WTC11 (cell line): ENCODE measurements at regions not wholly inside any gene's neighbourhood (a gene's known extent, or its start where the extent isn't known, plus 50 kb on each side); places are given as distances from the start of the nearest gene placed in this dataset.

Experiments used
- ATAC-seq: fragments of 200-7000 bp; cut with Tn5 transposase; 2 replicates; pipeline ENCODE4 v1.10.0; 2021; ENCODE audit warnings: mild to moderate bottlenecking, moderate library complexity
- CTCF ChIA-PET: fragments of 300-600 bp; sonication (Branson Sonifier 250); formaldehyde crosslinking; loops from one replicate; lab custom pipeline; 2021; ENCODE audit warnings: antibody characterized with exemption; lab: Charles Lee
- POLR2A ChIA-PET: fragments of 350-600 bp; sonication (Branson Sonifier 250); formaldehyde crosslinking; loops from one replicate; lab custom pipeline; 2021; ENCODE audit warnings: antibody characterized with exemption; lab: Charles Lee
- DNase-seq: peaks from one replicate; pipeline ENCODE4 v3.0.0; 2021; ENCODE audit warnings: low spot score
- H3K27ac Mint-ChIP-seq: 2 replicates; pipeline ENCODE4 v1.8.0; 2021; ENCODE audit warnings: mixed read lengths
- H3K27me3 Mint-ChIP-seq: 2 replicates; pipeline ENCODE4 v1.8.0; 2021; ENCODE audit warnings: low read depth, mild to moderate bottlenecking, moderate library complexity, mixed read lengths
- H3K36me3 Mint-ChIP-seq: 2 replicates; pipeline ENCODE4 v1.8.0; 2021; ENCODE audit warnings: mixed read lengths
- H3K4me1 Mint-ChIP-seq: 2 replicates; pipeline ENCODE4 v1.8.0; 2022; ENCODE audit warnings: mixed read lengths
- H3K4me3 Mint-ChIP-seq: 2 replicates; pipeline ENCODE4 v1.8.0; 2021; ENCODE audit warnings: mild to moderate bottlenecking, moderate library complexity, mixed read lengths
- H3K9me3 Mint-ChIP-seq: 2 replicates; pipeline ENCODE4 v1.8.0; 2021; ENCODE audit warnings: mixed read lengths
- EMX1 ChIP-seq: fragments of 250-450 bp; sonication (Bioruptor Pico); IDR thresholded peaks from 2 replicates; pipeline ENCODE4 v1.8.0; 2021; ENCODE audit warnings: mild to moderate bottlenecking
- GABPB1 ChIP-seq: sonication (generic); formaldehyde crosslinking; IDR thresholded peaks from 2 replicates; pipeline ENCODE4 v1.8.1; 2023; ENCODE audit warnings: mild to moderate bottlenecking, missing genetic modification reagents
- HMGA2 ChIP-seq: fragments of 250-450 bp; sonication (Bioruptor Pico); IDR thresholded peaks from 2 replicates; pipeline ENCODE4 v1.4.0; 2021; ENCODE audit warnings: mild to moderate bottlenecking, moderate library complexity
- IRF2 ChIP-seq: sonication (generic); formaldehyde crosslinking; IDR thresholded peaks from 2 replicates; pipeline ENCODE4 v1.8.0; 2022; ENCODE audit warnings: low read depth, missing genetic modification reagents, borderline replicate concordance
- JUN ChIP-seq: sonication (generic); formaldehyde crosslinking; IDR thresholded peaks from 2 replicates; pipeline ENCODE4 v1.8.0; 2023; ENCODE audit warnings: mild to moderate bottlenecking, missing genetic modification reagents
- NFYB ChIP-seq: sonication (generic); formaldehyde crosslinking; conservative IDR thresholded peaks from 2 replicates; pipeline ENCODE4 v1.8.0; 2022; ENCODE audit warnings: low read depth, missing genetic modification reagents
- TEAD1 ChIP-seq: sonication (generic); formaldehyde crosslinking; IDR thresholded peaks from 2 replicates; pipeline ENCODE4 v1.8.0; 2022; ENCODE audit warnings: mild to moderate bottlenecking, missing genetic modification reagents
- ZBTB21 ChIP-seq: sonication (generic); formaldehyde crosslinking; IDR thresholded peaks from 2 replicates; pipeline ENCODE4 v1.8.1; 2023; ENCODE audit warnings: mild to moderate bottlenecking, missing genetic modification reagents, borderline replicate concordance
- TF ChIP-seq, protein P1 (sequence below): sonication (generic); formaldehyde crosslinking; conservative IDR thresholded peaks from 2 replicates; pipeline ENCODE4 v1.8.1; 2023; ENCODE audit warnings: mild to moderate bottlenecking, low read depth, missing genetic modification reagents, moderate library complexity
- TF ChIP-seq, protein P2 (sequence below): sonication (generic); formaldehyde crosslinking; IDR thresholded peaks from 2 replicates; pipeline ENCODE4 v1.8.0; 2022; ENCODE audit warnings: mild to moderate bottlenecking, missing genetic modification reagents
- TF ChIP-seq, protein P3 (sequence below): sonication (generic); formaldehyde crosslinking; IDR thresholded peaks from 2 replicates; pipeline ENCODE4 v1.8.0; 2022; ENCODE audit warnings: mild to moderate bottlenecking, missing genetic modification reagents
- TF ChIP-seq, protein P4 (sequence below): sonication (generic); formaldehyde crosslinking; IDR thresholded peaks from 2 replicates; pipeline ENCODE4 v1.8.1; 2023; ENCODE audit warnings: mild to moderate bottlenecking, moderate library complexity, missing genetic modification reagents
- TF ChIP-seq, protein P5 (sequence below): fragments of 250-450 bp; sonication (Bioruptor Pico); IDR thresholded peaks from 2 replicates; pipeline ENCODE4 v1.9.0; 2021; ENCODE audit warnings: mild to moderate bottlenecking

DNA sequence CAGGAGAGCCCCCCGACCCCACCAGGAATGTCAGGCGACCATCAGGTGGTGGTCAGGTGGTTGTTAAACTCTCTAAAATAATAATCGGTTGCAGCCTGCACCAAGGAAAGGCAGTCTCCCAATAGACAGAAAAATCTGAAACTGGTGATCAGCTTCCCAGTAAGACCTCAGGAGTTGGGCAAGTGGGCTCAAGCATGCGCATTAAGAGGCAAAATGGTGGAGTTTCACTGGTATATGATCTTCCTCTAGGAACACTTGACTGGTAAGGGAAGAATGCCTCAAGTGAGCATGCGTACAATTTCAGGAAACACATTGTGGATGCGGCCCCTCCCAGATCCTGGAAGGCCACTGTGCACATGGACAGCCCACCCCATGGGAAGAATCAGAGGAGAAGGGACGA is 619.9 kb downstream of the TYW1 start (continued):
- TF ChIP-seq, protein P1, sequence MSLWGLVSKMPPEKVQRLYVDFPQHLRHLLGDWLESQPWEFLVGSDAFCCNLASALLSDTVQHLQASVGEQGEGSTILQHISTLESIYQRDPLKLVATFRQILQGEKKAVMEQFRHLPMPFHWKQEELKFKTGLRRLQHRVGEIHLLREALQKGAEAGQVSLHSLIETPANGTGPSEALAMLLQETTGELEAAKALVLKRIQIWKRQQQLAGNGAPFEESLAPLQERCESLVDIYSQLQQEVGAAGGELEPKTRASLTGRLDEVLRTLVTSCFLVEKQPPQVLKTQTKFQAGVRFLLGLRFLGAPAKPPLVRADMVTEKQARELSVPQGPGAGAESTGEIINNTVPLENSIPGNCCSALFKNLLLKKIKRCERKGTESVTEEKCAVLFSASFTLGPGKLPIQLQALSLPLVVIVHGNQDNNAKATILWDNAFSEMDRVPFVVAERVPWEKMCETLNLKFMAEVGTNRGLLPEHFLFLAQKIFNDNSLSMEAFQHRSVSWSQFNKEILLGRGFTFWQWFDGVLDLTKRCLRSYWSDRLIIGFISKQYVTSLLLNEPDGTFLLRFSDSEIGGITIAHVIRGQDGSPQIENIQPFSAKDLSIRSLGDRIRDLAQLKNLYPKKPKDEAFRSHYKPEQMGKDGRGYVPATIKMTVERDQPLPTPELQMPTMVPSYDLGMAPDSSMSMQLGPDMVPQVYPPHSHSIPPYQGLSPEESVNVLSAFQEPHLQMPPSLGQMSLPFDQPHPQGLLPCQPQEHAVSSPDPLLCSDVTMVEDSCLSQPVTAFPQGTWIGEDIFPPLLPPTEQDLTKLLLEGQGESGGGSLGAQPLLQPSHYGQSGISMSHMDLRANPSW = no peak
- TF ChIP-seq, all 79 proteins: peak for 0

DNA sequence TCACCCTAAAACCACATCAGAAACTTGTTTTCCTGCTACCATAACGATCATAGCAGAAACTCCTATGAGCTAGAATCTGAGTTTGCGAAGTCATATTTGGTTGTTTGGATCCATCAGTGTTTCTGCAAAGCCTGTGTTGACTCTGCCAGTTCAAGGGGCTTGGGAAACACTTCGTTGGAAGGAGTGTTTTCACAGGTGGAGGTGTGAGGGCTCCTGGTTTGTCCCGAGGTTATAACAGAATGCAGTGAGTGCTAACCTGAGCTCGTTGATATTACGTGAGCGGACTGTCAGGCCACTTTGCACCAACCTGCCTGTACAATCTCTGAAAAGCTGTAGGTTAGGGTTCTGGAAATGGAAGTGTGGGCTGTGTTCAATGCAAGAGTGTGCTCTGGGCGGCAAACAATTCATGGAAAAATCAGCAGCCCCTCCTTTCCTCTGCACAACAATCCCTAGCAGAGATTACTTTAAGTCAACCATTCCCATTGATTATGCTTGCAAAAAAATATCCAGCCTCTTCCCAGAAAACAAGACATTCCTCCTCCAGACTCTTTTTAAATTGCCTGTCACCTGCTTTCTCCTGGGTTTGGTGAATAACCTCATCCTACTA is 622.0 kb downstream of the TYW1 start:
- POLR2A ChIA-PET = interaction anchor here (0.6 kb wide), 1 partner anchor 316 kb away, joined by 3 read pairs; no protein-coding TSS in a partner anchor
- H3K36me3 Mint-ChIP-seq = no peaks in the 10 kb centered on the region
- H3K9me3 Mint-ChIP-seq = peaks cover 10% of the 10 kb centered on the region; the same call in 1 of the 2 replicates
- peaks cover 42% of the 10 kb centered on the region for H3K4me1 Mint-ChIP-seq
- no peak for DNase-seq
- no peak overlapping the region for H3K27ac Mint-ChIP-seq
- no peak overlapping the region for H3K4me3 Mint-ChIP-seq
- ATAC-seq = no peak
- CTCF ChIA-PET = interaction anchor here (1.3 to 2.1 kb wide), 3 partner anchors 134 to 247 kb away, joined by 4 to 5 read pairs (median 4); no protein-coding TSS in a partner anchor
- peaks cover 31% of the 10 kb centered on the region for H3K27me3 Mint-ChIP-seq
- TF ChIP-seq HMGA2 = no peak
- TF ChIP-seq GABPB1 (CRISPR knock-in tag) = no peak
- no peak for TF ChIP-seq NFYB (CRISPR knock-in tag)

DNA sequence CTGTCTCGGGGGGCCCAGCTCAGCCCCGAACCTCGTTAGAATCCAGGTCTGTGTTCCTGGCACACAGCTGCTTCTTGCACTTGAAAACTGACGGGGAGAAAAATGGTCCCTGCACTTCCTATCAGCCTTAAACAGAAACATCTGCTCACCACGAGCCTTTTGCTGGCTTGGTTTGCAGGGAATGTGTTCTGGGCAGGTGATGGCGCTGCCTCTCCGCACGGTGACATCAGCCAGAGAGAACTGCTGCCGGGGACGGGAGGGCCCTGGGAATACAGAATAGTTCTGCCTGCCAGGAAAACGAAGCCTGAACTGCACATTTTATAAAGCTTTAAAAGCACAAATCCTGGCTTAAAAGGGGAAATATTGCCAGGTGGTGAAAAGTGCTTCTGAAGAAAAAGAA is 622.5 kb downstream of the TYW1 start:
- TF ChIP-seq ZBTB21 (CRISPR knock-in tag) (peak; percentile 30; the same call in 1 of the 2 replicates), IRF2 (CRISPR knock-in tag) (no peak)
- TF ChIP-seq, protein P2, sequence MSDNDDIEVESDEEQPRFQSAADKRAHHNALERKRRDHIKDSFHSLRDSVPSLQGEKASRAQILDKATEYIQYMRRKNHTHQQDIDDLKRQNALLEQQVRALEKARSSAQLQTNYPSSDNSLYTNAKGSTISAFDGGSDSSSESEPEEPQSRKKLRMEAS = peak; percentile 85
- TF ChIP-seq, protein P3, sequence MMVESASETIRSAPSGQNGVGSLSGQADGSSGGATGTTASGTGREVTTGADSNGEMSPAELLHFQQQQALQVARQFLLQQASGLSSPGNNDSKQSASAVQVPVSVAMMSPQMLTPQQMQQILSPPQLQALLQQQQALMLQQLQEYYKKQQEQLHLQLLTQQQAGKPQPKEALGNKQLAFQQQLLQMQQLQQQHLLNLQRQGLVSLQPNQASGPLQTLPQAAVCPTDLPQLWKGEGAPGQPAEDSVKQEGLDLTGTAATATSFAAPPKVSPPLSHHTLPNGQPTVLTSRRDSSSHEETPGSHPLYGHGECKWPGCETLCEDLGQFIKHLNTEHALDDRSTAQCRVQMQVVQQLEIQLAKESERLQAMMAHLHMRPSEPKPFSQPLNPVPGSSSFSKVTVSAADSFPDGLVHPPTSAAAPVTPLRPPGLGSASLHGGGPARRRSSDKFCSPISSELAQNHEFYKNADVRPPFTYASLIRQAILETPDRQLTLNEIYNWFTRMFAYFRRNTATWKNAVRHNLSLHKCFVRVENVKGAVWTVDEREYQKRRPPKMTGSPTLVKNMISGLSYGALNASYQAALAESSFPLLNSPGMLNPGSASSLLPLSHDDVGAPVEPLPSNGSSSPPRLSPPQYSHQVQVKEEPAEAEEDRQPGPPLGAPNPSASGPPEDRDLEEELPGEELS (CRISPR knock-in tag) = 0 out of 2 replicates have a peak, but pooled peaks have one; percentile 29
- no peaks in the 10 kb centered on the region for H3K36me3 Mint-ChIP-seq
- CTCF ChIA-PET = interaction anchor here (1.3 to 2.1 kb wide), 3 partner anchors 135 to 248 kb away, joined by 4 to 5 read pairs (median 4); no protein-coding TSS in a partner anchor
- peaks cover 31% of the 10 kb centered on the region for H3K27me3 Mint-ChIP-seq
- H3K4me3 Mint-ChIP-seq = no peak overlapping the region
- POLR2A ChIA-PET = interaction anchor here (0.6 kb wide), 1 partner anchor 317 kb away, joined by 3 read pairs; no protein-coding TSS in a partner anchor
- peaks cover 42% of the 10 kb centered on the region for H3K4me1 Mint-ChIP-seq
- peak; percentile 88 for ATAC-seq
- no peak overlapping the region for H3K27ac Mint-ChIP-seq
- peak; percentile 53 for DNase-seq
- H3K9me3 Mint-ChIP-seq = peaks cover 6% of the 10 kb centered on the region; the same call in 1 of the 2 replicates

DNA sequence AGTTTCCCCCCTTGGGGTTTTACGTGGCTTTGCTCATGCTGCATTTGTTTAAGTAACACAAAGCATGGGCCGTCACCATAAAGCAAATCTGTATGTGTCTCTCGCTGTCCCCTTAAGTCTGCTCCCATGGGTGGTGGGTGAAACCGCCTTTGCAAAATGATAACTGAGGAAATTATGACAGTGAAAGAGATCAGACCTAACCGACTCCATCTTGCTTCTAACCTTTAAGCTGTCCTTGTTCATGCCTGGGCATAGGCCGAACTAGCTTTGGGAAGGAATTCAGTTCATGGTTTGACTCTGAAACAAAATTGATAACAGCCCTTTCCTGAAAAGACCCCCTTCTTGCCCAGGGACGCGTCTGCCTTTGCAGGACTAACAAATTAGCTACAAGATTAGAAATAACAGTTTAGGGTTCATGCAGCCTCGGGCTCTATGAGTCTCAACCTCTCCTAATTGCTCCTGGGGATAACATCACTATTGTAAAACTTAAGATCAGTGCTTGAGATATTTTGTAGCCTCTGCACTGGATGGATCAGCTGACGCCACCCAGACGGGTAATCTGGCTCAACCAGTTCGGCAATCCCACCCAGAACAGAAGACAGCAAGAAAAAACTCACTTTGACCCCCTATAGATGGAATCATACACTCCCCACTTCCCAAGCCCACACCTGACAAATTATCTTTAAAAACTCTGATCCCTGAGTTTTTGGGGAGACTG is 623.7 kb downstream of the TYW1 start:
- ChIA-PET CTCF (interaction anchor here (2.1 kb wide), 1 partner anchor 136 kb away, joined by 5 read pairs; no protein-coding TSS in a partner anchor), POLR2A (no interaction called here)
- no peaks in the 10 kb centered on the region for H3K36me3 Mint-ChIP-seq
- ATAC-seq = no peak
- peaks cover 42% of the 10 kb centered on the region for H3K4me1 Mint-ChIP-seq
- no peak for TF ChIP-seq JUN (CRISPR knock-in tag)
- TF ChIP-seq, all 79 proteins: peak for 0
- Mint-ChIP-seq H3K9me3 (no peaks in the 10 kb centered on the region), H3K4me3 (no peak overlapping the region), H3K27me3 (peaks cover 32% of the 10 kb centered on the region), H3K27ac (no peak overlapping the region)
- DNase-seq = no peak

DNA sequence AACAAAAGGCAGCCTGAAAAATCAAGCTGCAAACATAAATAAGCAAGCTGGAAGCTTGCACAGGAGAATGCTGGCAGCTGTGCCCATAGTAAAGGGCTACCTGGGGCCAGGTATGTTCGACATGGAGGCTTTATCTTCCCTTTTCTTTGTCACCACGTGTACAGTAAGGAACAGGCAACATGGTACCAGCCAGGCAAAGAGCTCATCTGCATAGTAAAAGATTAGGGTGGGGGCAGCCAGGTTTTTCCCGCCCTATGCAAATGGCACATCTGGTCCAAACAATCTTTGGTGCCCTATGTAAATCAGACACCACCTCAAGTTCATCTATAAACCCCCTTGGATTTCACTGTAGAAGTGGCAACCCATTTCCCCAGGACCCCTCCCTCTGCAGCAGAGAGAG is 625.1 kb downstream of the TYW1 start:
- Mint-ChIP-seq H3K27me3 (peaks cover 38% of the 10 kb centered on the region), H3K36me3 (no peaks in the 10 kb centered on the region), H3K4me3 (no peak overlapping the region), H3K27ac (no peak overlapping the region), H3K4me1 (peaks cover 47% of the 10 kb centered on the region), H3K9me3 (no peaks in the 10 kb centered on the region)
- CTCF ChIA-PET = interaction anchor here (1.4 kb wide), 1 partner anchor 138 kb away, joined by 11 read pairs; no protein-coding TSS in a partner anchor
- DNase-seq = no peak
- POLR2A ChIA-PET = no interaction called here
- ATAC-seq = no peak
- TF ChIP-seq, protein P4, sequence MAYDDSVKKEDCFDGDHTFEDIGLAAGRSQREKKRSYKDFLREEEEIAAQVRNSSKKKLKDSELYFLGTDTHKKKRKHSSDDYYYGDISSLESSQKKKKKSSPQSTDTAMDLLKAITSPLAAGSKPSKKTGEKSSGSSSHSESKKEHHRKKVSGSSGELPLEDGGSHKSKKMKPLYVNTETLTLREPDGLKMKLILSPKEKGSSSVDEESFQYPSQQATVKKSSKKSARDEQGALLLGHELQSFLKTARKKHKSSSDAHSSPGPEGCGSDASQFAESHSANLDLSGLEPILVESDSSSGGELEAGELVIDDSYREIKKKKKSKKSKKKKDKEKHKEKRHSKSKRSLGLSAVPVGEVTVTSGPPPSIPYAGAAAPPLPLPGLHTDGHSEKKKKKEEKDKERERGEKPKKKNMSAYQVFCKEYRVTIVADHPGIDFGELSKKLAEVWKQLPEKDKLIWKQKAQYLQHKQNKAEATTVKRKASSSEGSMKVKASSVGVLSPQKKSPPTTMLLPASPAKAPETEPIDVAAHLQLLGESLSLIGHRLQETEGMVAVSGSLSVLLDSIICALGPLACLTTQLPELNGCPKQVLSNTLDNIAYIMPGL = no peak
- TF ChIP-seq TEAD1 (CRISPR knock-in tag) (no peak), EMX1 (CRISPR knock-in tag) (no peak)
- TF ChIP-seq, protein P5, sequence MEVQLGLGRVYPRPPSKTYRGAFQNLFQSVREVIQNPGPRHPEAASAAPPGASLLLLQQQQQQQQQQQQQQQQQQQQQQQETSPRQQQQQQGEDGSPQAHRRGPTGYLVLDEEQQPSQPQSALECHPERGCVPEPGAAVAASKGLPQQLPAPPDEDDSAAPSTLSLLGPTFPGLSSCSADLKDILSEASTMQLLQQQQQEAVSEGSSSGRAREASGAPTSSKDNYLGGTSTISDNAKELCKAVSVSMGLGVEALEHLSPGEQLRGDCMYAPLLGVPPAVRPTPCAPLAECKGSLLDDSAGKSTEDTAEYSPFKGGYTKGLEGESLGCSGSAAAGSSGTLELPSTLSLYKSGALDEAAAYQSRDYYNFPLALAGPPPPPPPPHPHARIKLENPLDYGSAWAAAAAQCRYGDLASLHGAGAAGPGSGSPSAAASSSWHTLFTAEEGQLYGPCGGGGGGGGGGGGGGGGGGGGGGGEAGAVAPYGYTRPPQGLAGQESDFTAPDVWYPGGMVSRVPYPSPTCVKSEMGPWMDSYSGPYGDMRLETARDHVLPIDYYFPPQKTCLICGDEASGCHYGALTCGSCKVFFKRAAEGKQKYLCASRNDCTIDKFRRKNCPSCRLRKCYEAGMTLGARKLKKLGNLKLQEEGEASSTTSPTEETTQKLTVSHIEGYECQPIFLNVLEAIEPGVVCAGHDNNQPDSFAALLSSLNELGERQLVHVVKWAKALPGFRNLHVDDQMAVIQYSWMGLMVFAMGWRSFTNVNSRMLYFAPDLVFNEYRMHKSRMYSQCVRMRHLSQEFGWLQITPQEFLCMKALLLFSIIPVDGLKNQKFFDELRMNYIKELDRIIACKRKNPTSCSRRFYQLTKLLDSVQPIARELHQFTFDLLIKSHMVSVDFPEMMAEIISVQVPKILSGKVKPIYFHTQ (CRISPR knock-in tag) = no peak
